RPMI8226 (cell line): ENCODE measurements at regions not wholly inside any gene's neighbourhood (a gene's known extent, or its start where the extent isn't known, plus 50 kb on each side); places are given as distances from the start of the nearest gene placed in this dataset.
"Not testable (repeated sequence)": the region's sequence is repeated elsewhere in the genome, so short reads cannot be mapped to it uniquely, and the experiment has no call there.

Source experiments
- DNase-seq: peaks from one replicate; pipeline ENCODE4 v3.0.0-alpha.2; 2015

DNA sequence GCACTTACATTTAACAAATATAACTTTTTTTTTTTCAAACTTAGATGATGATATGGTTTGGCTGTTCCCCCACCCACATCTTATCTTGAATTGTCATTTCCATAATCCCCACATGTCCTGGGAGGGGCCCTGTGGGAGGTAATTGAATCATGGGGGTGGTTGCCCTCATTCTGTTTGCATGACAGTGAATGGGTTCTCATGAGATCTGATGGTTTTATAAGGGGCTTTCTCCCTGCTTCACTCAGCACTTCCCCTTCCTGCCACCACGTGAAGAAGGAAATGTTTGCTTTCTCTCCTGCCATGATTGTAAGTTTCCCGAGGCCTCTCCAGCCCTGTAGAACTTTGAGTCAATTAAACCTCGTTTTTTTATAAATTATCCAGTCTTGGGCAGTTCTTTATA lies 432.6 kb downstream of the AMY1C start:
- DNase-seq = no peak

DNA sequence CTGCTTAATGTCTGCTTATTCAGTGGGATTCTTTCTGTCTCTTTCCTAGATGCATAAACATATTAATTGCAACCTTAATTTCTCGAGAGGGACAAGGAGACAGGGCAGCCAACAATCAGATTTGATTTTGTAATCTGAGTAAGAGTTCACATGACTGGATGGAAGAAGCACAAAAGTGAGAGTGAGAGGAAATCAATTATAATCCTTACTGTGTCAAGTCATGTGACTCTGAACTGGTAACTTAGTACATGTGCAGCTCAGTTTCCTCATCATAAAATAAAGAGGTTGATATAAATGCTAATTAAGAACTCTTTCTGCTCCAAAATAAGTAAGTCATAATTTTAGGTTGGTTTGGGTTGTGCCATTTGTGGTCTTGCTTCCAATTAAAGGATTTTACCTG lies 439.5 kb downstream of the AMY1C start:
- DNase-seq = no peak

GRCh38 chr1:104190821-104191220 lies 441.1 kb downstream of the AMY1C start:
- no peak for DNase-seq

DNA sequence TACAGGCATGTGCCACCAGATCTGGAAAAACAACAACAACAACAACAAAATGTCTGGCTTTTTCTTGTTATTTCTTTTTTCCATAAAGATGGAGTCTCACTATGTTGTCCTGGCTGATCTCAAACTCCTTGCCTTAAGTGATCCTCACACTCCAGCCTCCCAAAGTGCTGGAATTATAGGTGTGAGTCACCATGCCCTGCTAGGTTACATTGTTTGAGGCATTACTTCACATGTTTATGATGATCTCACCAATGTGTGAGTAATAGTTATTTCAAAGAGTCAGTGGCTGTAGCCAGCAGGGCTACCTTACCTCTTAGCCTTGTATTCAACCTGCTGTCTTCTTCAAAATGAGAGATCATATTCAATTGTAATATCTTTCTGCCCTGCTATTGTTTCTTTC lies 445.7 kb downstream of the AMY1C start:
- DNase-seq = no peak

DNA sequence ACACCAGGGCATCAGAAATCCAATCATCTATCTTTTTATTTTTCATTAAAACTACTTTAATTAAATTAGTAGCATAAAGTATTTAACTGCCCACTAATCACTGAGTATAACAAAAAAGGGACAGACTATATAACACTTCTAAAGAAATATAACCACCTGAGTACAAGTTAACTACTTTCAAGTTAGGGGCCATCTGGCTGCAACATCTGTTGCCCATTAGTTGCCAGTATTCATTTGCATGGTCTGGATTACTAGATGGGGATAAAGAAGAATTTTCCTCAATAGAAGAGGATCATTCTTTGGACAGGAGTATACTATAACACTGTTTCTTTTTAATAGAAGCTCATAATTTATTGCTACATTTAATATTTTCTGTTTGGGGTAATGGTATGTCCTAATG lies 446.4 kb downstream of the AMY1C start:
- DNase-seq = no peak

DNA sequence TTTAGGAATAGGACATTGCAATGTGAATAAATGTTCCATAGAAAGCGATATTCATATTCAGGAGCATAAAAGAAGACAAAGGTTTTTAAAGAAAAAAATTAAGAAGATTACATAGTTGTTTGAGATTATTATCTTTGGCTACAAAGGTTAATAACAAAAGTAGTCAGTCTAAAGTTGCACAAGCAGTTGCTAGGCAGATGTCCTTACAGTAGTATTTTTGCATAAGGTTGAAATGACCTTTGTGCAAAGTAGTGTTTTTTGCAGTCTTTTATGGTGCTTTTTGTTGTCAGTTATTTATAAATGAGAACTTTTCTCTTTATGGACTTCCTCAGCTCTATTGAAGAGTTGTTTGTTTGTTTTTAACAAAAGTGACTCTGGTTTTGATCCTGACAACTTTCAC lies 447.8 kb downstream of the AMY1C start:
- DNase-seq = no peak

GRCh38 chr1:104212239-104212638 lies 462.5 kb downstream of the AMY1C start:
- no peak for DNase-seq

GRCh38 chr1:104217395-104217986 lies 467.8 kb downstream of the AMY1C start:
- DNase-seq = not testable (repeated sequence)

DNA sequence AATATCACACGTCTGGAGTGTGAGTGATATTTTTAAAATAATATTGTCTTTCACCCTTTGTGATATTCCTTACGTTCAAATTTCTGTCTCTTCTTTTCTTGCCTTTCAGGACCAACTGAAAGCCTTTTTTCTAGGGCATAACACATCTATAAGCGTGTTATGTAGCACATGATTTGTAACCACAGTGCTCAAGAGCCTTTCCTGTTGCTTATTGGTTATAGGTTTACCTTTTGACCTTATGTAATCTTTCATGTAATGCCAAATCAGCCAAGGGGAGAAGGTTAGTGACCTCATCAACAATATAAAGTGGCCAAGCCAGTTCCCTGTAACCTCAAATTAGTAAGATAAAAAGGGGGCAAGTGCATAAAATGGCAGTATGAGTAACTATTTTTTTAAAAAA lies 480.2 kb downstream of the AMY1C start:
- no peak for DNase-seq

- no peak for DNase-seq
Measured at GRCh38 chr1:104231676-104232075, 482.0 kb downstream of the AMY1C start.

GRCh38 chr1:104235141-104235540 lies 485.4 kb downstream of the AMY1C start:
- DNase-seq = no peak

DNA sequence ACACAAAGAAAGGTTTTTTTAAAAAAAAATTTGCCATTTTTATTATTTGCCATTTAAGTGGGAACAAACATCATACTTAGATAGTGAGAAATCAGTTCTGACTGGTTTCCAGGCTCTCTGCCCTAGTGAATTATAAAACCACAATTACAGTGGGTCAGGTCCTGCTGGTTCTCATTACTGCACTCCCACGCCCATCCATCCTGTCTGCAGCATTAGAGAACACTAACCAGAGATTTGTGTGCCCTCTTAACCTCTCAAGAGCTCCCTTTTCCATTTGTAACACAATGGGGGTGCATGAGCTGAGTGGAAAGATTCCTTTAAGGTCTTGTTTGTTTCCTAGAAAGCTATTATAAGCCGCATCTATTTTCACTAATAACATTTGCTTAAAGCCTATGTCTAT lies 489.3 kb downstream of the AMY1C start:
- no peak for DNase-seq

DNA sequence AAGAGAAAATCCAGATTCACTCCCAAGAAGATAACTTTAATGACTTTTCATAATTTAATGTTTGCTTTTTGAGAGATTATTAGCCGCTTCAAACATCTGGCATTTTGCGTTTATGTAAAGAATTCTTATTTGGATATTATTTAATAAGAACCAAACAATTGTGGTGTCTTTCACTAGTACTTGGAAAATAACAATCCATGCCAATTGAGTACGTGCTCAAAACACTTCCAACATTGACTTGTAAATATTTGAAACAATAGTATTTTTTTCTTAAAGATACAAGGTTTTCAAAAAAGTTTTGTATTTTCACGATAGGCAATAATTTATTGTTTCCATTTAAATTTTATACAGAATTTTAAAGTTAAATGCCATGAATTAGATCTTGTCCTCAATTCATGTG lies 498.7 kb downstream of the AMY1C start:
- DNase-seq = no peak

DNA sequence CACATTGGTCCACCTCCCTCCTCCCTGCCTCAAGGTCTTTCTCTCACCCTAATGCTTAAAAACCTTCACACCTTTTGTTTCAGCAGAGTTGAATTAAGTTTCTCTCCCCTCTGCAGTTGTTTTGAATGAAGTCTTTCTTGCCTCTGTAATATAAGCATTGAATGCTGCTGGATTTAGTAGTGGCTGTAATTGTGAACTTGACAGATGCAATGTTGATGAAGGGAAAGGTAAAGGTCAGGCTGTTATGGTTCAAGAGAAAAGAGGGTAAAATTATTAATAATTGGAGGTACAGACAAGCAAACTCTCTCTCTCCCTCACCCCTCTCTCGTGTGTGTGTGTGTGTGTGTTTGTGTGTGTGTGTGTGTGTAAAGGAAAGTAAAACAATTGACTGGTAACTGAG lies 509.8 kb downstream of the AMY1C start:
- no peak for DNase-seq

DNA sequence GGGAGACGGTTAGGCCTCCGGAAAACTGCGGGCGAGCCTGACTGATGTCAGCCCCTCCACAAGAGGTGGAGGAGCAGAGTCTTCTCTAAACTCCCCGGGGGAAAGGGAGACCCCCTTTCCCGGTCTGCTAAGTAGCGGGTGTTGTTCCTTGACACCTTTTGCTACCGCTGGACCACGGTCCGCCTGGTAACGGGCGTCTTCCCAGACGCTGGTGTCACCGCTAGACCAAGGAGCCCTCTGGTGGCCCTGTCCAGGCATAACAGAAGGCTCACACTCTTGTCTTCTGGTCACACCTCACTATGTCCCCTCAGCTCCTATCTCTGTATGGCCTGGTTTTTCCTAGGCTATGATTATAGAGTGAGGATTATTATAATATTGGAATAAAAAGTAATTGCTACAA lies 513.4 kb downstream of the AMY1C start:
- not testable (repeated sequence) for DNase-seq

DNA sequence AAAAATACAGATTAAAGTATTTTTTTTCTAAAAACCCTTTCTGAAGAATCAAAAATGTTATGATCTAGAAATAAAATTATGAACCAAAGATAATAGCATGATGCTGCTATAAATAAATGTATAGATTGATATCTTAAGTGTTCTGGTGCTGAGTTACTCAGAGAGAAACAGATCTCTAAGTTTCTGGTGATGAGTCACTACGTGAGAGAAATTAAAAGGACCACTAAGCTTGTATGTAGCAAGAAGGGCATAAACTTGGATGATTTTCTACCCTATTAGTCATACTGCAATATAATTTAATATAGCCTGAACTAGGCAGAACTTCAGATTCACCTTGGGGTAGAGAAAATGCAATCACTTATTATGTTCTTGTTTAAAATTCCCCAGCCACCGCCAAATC lies 514.8 kb downstream of the AMY1C start:
- no peak for DNase-seq

DNA sequence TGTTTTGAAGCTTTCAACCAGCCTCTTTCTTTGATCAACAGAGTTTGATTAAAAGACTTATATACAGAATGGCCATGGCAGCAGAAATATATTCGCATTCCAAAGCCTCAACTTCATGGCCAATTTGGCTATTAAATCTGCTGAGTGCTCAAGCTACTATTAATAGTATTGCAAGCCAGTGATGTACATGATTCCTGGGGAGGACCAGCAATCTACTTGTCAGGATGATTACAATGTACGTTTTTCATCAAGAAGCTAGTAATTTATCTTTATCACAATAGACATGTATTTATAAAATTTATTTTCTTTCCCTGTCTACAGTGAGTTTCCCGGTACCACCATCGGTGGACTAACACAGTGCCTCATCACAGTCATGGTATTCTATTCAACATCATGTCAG lies 515.5 kb downstream of the AMY1C start:
- DNase-seq = no peak

GRCh38 chr1:104266612-104267011 lies 516.9 kb downstream of the AMY1C start:
- no peak for DNase-seq

- not testable (repeated sequence) for DNase-seq
Measured at GRCh38 chr1:104288322-104288721, 538.6 kb downstream of the AMY1C start.

- no peak for DNase-seq
Measured at GRCh38 chr1:104291156-104291555, 541.5 kb downstream of the AMY1C start.

DNA sequence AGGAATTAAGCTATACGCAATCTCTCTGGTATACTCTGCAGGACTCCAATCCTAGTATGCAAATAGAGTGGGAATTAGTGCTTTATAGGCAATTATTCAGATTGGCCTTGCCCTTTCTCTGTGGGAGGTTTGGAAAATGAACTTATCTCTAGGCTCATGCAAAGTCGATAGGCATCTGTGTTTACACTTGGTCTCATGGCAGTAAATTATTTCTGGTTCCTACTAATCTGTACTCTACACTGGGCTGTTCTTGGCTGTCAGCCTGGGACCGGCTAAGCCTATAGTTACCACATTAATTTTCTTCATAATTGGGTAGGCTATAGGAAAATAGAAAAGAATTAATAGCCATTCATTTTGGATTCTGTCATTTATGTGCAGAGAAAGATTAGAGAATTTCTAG lies 544.6 kb downstream of the AMY1C start:
- no peak for DNase-seq

- no peak for DNase-seq
Measured at GRCh38 chr1:104295511-104295910, 545.8 kb downstream of the AMY1C start.

GRCh38 chr1:104309673-104310072 lies 560.0 kb downstream of the AMY1C start:
- no peak for DNase-seq

DNA sequence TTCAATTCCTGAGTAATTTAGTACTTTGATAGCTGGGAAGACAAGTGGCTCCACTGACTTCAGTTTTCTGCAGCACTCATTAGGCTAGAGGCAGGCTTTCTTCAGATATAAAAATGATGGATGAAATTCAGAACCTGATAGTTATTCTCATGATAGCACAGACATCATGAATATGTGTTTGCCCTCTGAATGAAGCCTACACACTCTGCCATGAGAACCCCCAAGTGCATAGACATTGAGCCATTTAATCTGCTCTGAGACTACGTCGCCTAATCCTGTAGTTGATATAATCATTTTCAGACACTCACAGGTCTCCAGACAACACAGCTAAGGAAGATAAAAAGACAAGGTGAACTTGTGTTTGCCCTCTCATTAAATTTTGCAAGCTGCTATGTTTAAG lies 566.1 kb downstream of the AMY1C start:
- DNase-seq = no peak

- no peak for DNase-seq
Measured at GRCh38 chr1:104322131-104322530, 572.4 kb downstream of the AMY1C start.

DNA sequence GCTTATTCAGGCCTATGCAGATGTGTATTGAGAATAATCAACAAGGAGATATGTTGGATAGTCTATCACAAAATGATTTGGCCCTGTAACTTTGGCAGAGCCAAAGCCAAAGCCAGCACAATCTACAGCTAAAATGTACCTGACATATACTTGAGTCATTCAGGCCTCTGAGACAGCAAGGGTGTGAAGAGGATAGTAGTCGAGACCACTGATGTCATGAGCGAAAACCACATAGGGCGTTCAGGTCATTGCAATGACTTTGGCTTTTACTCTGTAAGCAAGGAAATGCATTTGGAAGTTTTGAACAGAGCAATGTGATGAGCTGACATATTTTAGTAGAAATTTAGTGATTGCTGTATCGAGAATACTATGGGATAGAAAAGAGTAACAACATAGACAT lies 579.6 kb downstream of the AMY1C start:
- no peak for DNase-seq
